Endothelial cell of umbilical vein (primary cell): ENCODE measurements at regions not wholly inside any gene's neighbourhood (a gene's known extent, or its start where the extent isn't known, plus 50 kb on each side); places are given as distances from the start of the nearest gene placed in this dataset.

ENCODE experiments used
- CTCF ChIP-seq, 2 donors: IDR thresholded peaks; 1 replicate in 1 of 2; 2 replicates in 1 of 2; pipeline ENCODE4 v1.5.1; 2011; ENCODE audit warnings: low read length in 2 of 2, mild to moderate bottlenecking in 2 of 2, moderate library complexity in 2 of 2, control low read depth in 1 of 2, inconsistent platforms in 1 of 2, low read depth in 1 of 2; ENCODE audit not compliant: insufficient read depth in 1 of 2; ENCODE audit errors: extremely low read depth in 1 of 2
- EZH2 ChIP-seq: IDR thresholded peaks from 2 replicates; pipeline ENCODE4 v1.6.1; 2012; ENCODE audit warnings: borderline replicate concordance, low read depth, mild to moderate bottlenecking, moderate library complexity, low read length, inconsistent platforms; ENCODE audit not compliant: severe bottlenecking
- GATA2 ChIP-seq: IDR thresholded peaks from 2 replicates; pipeline ENCODE4 v1.7.0; 2011; ENCODE audit warnings: low read depth, mild to moderate bottlenecking, moderate library complexity, mixed read lengths, low read length; ENCODE audit not compliant: insufficient read length, insufficient read depth
- JUN ChIP-seq: IDR thresholded peaks from 2 replicates; pipeline ENCODE4 v1.6.1; 2011; ENCODE audit warnings: borderline replicate concordance, low read depth; ENCODE audit not compliant: insufficient read length, insufficient read depth
- MAX ChIP-seq: IDR thresholded peaks from 2 replicates; pipeline ENCODE4 v1.6.1; 2011; ENCODE audit not compliant: insufficient read depth, insufficient read length
- MYC ChIP-seq: IDR thresholded peaks from one replicate; pipeline ENCODE4 v1.6.1; 2011; ENCODE audit warnings: mild to moderate bottlenecking, low read depth, low read length
- POLR2A ChIP-seq: IDR thresholded peaks from 2 replicates; pipeline ENCODE4 v1.6.1; 2012; ENCODE audit warnings: low read depth, mild to moderate bottlenecking, control low read depth, low read length
- POLR2AphosphoS5 ChIP-seq: IDR thresholded peaks from 2 replicates; pipeline ENCODE4 v1.6.1; 2012; ENCODE audit warnings: low read depth, mild to moderate bottlenecking, control low read depth, low read length, moderate library complexity; ENCODE audit not compliant: insufficient read depth

- no peak for TF ChIP-seq POLR2A
- TF ChIP-seq MAX = no peak
- no peak for TF ChIP-seq CTCF (IDR thresholded peaks at IDR 0.05; ENCODE audit: extremely low read depth in 1 of 2, insufficient read depth in 1 of 2, low read depth in 1 of 2, low read length in 2 of 2)
- TF ChIP-seq JUN = no peak
- no peak for TF ChIP-seq EZH2
- no peak for TF ChIP-seq POLR2AphosphoS5
- TF ChIP-seq GATA2 = no peak
- no peak for TF ChIP-seq MYC
Measured at GRCh38 chr16:66223176-66223780, 143.2 kb upstream of the CDH5 start.
